ENCODE measurements at regions not wholly inside any gene's neighbourhood (a gene's known extent, or its start where the extent isn't known, plus 50 kb on each side); places are given as distances from the start of the nearest gene placed in this dataset.

GRCh38 chr11:129249923-129250322 lies 57.8 kb upstream of the ARHGAP32 start:
- TF ChIP-seq RAD21 (IDR thresholded peaks at IDR 0.05; ENCODE audit: low read depth) (no peak), ZBTB7A (IDR thresholded peaks at IDR 0.05; ENCODE audit: low read depth) (no peak), TEAD4 (IDR thresholded peaks at IDR 0.05) (no peak), NFIC (IDR thresholded peaks at IDR 0.05) (no peak), USF1 (IDR thresholded peaks at IDR 0.05) (no peak), YY1 (IDR thresholded peaks at IDR 0.05; ENCODE audit: low read depth) (no peak), REST (IDR thresholded peaks at IDR 0.05; ENCODE audit: low read depth) (no peak), TAF1 (IDR thresholded peaks at IDR 0.05; ENCODE audit: low read depth) (no peak), EGR1 (IDR thresholded peaks at IDR 0.05) (no peak), FOXM1 (IDR thresholded peaks at IDR 0.05; ENCODE audit: borderline replicate concordance, low read depth) (no peak), MAX (IDR thresholded peaks at IDR 0.05) (no peak), CEBPB (IDR thresholded peaks at IDR 0.05) (no peak), CREB1 (IDR thresholded peaks at IDR 0.05; ENCODE audit: low read depth) (no peak)

GRCh38 chr11:129249351-129249750 lies 57.2 kb upstream of the ARHGAP32 start:
- TF ChIP-seq MAX (IDR thresholded peaks at IDR 0.05) = no peak
- TF ChIP-seq TAF1 (IDR thresholded peaks at IDR 0.05; ENCODE audit: low read depth) = no peak
- no peak for TF ChIP-seq TCF12 (IDR thresholded peaks at IDR 0.05; ENCODE audit: low read depth)
- TF ChIP-seq RAD21 (IDR thresholded peaks at IDR 0.05; ENCODE audit: low read depth) = no peak
- TF ChIP-seq EGR1 (IDR thresholded peaks at IDR 0.05) = no peak
- TF ChIP-seq ZBTB7A (IDR thresholded peaks at IDR 0.05; ENCODE audit: low read depth) = no peak
- TF ChIP-seq EP300 (IDR thresholded peaks at IDR 0.05; ENCODE audit: borderline replicate concordance) = no peak
- no peak for TF ChIP-seq USF1 (IDR thresholded peaks at IDR 0.05)
- no peak for TF ChIP-seq TEAD4 (IDR thresholded peaks at IDR 0.05)

- no peak for TF ChIP-seq TAF1 (IDR thresholded peaks at IDR 0.05; ENCODE audit: low read depth)
- TF ChIP-seq YY1 (IDR thresholded peaks at IDR 0.05; ENCODE audit: low read depth) = no peak
- no peak for TF ChIP-seq EP300 (IDR thresholded peaks at IDR 0.05; ENCODE audit: borderline replicate concordance)
- TF ChIP-seq TEAD4 (IDR thresholded peaks at IDR 0.05) = no peak
- no peak for TF ChIP-seq NFIC (IDR thresholded peaks at IDR 0.05)
- no peak for TF ChIP-seq REST (IDR thresholded peaks at IDR 0.05; ENCODE audit: low read depth)
- TF ChIP-seq TCF12 (IDR thresholded peaks at IDR 0.05; ENCODE audit: low read depth) = no peak
- no peak for TF ChIP-seq CREB1 (IDR thresholded peaks at IDR 0.05; ENCODE audit: low read depth)
- TF ChIP-seq EGR1 (IDR thresholded peaks at IDR 0.05) = no peak
- no peak for TF ChIP-seq RAD21 (IDR thresholded peaks at IDR 0.05; ENCODE audit: low read depth)
- TF ChIP-seq USF1 (IDR thresholded peaks at IDR 0.05) = no peak
- TF ChIP-seq FOXM1 (IDR thresholded peaks at IDR 0.05; ENCODE audit: borderline replicate concordance, low read depth) = no peak
- no peak for TF ChIP-seq MAX (IDR thresholded peaks at IDR 0.05)
- TF ChIP-seq ZBTB7A (IDR thresholded peaks at IDR 0.05; ENCODE audit: low read depth) = no peak
- no peak for TF ChIP-seq CEBPB (IDR thresholded peaks at IDR 0.05)
These were observed 56.5 kb upstream of the ARHGAP32 start for GRCh38 chr11:129248618-129249017.

GRCh38 chr11:129247135-129247534 lies 55.0 kb upstream of the ARHGAP32 start:
- TF ChIP-seq EGR1 (IDR thresholded peaks at IDR 0.05) = no peak
- TF ChIP-seq NFIC (IDR thresholded peaks at IDR 0.05) = no peak
- no peak for TF ChIP-seq MAX (IDR thresholded peaks at IDR 0.05)
- no peak for TF ChIP-seq YY1 (IDR thresholded peaks at IDR 0.05; ENCODE audit: low read depth)
- TF ChIP-seq EP300 (IDR thresholded peaks at IDR 0.05; ENCODE audit: borderline replicate concordance) = no peak
- TF ChIP-seq REST (IDR thresholded peaks at IDR 0.05; ENCODE audit: low read depth) = no peak
- TF ChIP-seq TEAD4 (IDR thresholded peaks at IDR 0.05) = no peak
- TF ChIP-seq RAD21 (IDR thresholded peaks at IDR 0.05; ENCODE audit: low read depth) = no peak
- no peak for TF ChIP-seq TCF12 (IDR thresholded peaks at IDR 0.05; ENCODE audit: low read depth)
- TF ChIP-seq ZBTB7A (IDR thresholded peaks at IDR 0.05; ENCODE audit: low read depth) = no peak
- no peak for TF ChIP-seq CEBPB (IDR thresholded peaks at IDR 0.05)
- TF ChIP-seq FOXM1 (IDR thresholded peaks at IDR 0.05; ENCODE audit: borderline replicate concordance, low read depth) = no peak
- no peak for TF ChIP-seq USF1 (IDR thresholded peaks at IDR 0.05)
- TF ChIP-seq TAF1 (IDR thresholded peaks at IDR 0.05; ENCODE audit: low read depth) = no peak
- TF ChIP-seq CREB1 (IDR thresholded peaks at IDR 0.05; ENCODE audit: low read depth) = no peak
